Vagina (tissue), 2 donors: ENCODE measurements at regions not wholly inside any gene's neighbourhood (a gene's known extent, or its start where the extent isn't known, plus 50 kb on each side); places are given as distances from the start of the nearest gene placed in this dataset.

Experiments
- POLR2A ChIP-seq, 2 donors: fragments of 450-650 bp; IDR thresholded peaks; one replicate each; pipeline ENCODE4 v1.6.1; 2017; ENCODE audit warnings: antibody characterized with exemption in 2 of 2, mild to moderate bottlenecking in 2 of 2, moderate library complexity in 2 of 2
- TF ChIP-seq, protein P1 (sequence below), 3 experiments: fragments of 450-650 bp in 2 of 3; fragments of 200-600 bp in 1 of 3; sonication (generic) in 1 of 3; IDR thresholded peaks; one replicate each; pipeline ENCODE4 v1.5.1; 2017 to 2019; ENCODE audit warnings: antibody characterized with exemption in 3 of 3, mild to moderate bottlenecking in 2 of 3, moderate library complexity in 2 of 3

DNA sequence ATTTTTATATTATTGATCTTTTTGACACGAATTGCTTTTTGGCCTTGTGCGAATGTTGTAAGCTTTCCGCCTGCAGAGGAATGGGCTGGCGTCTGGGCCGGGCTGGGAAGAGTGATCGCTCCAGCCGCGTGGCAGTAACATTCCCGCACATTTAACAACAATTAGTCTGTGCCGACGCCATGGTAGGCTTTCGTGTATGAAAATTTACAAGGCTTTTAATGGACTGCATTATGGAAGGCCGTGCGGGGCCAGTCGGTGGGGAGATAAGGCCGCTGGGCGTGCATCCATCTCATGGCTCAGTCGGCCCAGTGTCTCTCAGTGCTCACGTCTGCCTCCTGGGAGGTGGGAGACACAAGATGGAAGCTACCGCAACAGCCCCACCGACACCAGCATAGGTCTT lies 142.2 kb downstream of the PHETA1 start:
- TF ChIP-seq, protein P1, sequence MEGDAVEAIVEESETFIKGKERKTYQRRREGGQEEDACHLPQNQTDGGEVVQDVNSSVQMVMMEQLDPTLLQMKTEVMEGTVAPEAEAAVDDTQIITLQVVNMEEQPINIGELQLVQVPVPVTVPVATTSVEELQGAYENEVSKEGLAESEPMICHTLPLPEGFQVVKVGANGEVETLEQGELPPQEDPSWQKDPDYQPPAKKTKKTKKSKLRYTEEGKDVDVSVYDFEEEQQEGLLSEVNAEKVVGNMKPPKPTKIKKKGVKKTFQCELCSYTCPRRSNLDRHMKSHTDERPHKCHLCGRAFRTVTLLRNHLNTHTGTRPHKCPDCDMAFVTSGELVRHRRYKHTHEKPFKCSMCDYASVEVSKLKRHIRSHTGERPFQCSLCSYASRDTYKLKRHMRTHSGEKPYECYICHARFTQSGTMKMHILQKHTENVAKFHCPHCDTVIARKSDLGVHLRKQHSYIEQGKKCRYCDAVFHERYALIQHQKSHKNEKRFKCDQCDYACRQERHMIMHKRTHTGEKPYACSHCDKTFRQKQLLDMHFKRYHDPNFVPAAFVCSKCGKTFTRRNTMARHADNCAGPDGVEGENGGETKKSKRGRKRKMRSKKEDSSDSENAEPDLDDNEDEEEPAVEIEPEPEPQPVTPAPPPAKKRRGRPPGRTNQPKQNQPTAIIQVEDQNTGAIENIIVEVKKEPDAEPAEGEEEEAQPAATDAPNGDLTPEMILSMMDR (IDR thresholded peaks at IDR 0.05): no peak
- no peak for TF ChIP-seq POLR2A (IDR thresholded peaks at IDR 0.05)
